DOHH2 (cell line): ENCODE measurements at regions not wholly inside any gene's neighbourhood (a gene's known extent, or its start where the extent isn't known, plus 50 kb on each side); places are given as distances from the start of the nearest gene placed in this dataset.

Experiments
- EZH2phosphoT487 ChIP-seq: fragments of 200-600 bp; sonication (generic); IDR thresholded peaks from 2 replicates; pipeline ENCODE4 v1.6.1; 2017; ENCODE audit warnings: borderline replicate concordance, mild to moderate bottlenecking, antibody characterized with exemption, low read length, moderate library complexity, mixed read lengths
- TF ChIP-seq, protein P1 (sequence below): fragments of 200-600 bp; sonication (generic); IDR thresholded peaks from one replicate; pipeline ENCODE4 v1.5.1; 2014; ENCODE audit warnings: antibody characterized with exemption, mild to moderate bottlenecking, low read depth, low read length; ENCODE audit not compliant: poor library complexity, severe bottlenecking

DNA sequence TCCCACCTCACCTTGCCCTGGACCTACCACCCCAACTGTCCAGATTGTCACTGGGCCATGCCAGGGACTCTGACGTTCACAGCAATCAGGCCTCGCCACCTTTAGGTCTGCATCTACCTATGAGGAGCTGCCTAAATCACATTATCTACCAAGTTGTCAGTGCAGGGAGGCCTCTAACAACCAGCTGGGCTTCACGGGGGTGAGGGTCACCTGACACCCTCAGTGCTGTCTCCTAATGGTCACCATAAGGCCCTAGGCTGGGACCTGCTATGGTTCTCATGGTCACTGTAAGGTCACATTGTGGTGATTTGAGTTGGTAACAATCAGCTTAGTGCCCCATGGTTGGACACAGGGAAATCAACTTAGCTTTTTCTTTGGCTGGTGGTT lies 119.2 kb upstream of the CXCL14 start:
- TF ChIP-seq, protein P1, sequence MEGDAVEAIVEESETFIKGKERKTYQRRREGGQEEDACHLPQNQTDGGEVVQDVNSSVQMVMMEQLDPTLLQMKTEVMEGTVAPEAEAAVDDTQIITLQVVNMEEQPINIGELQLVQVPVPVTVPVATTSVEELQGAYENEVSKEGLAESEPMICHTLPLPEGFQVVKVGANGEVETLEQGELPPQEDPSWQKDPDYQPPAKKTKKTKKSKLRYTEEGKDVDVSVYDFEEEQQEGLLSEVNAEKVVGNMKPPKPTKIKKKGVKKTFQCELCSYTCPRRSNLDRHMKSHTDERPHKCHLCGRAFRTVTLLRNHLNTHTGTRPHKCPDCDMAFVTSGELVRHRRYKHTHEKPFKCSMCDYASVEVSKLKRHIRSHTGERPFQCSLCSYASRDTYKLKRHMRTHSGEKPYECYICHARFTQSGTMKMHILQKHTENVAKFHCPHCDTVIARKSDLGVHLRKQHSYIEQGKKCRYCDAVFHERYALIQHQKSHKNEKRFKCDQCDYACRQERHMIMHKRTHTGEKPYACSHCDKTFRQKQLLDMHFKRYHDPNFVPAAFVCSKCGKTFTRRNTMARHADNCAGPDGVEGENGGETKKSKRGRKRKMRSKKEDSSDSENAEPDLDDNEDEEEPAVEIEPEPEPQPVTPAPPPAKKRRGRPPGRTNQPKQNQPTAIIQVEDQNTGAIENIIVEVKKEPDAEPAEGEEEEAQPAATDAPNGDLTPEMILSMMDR: no peak
- TF ChIP-seq EZH2phosphoT487: no peak
